Adipocyte (in vitro differentiated cells): ENCODE measurements at regions not wholly inside any gene's neighbourhood (a gene's known extent, or its start where the extent isn't known, plus 50 kb on each side); places are given as distances from the start of the nearest gene placed in this dataset.
A peak's percentile ranks its signal among the peaks of the same experiment; 100 is the strongest.
"Not testable (repeated sequence)": the region's sequence is repeated elsewhere in the genome, so short reads cannot be mapped to it uniquely, and the experiment has no call there.

Experiments used
- DNase-seq: peaks from one replicate; pipeline ENCODE4 v3.0.0-alpha.2; 2015; ENCODE audit warnings: low read depth
- H3K27me3 ChIP-seq: replicated peaks from 2 replicates; pipeline ENCODE4 v1.7.0; 2013; ENCODE audit warnings: mild to moderate bottlenecking, low read length, moderate library complexity; ENCODE audit not compliant: control insufficient read depth, insufficient read depth
- H3K36me3 ChIP-seq: 2 replicates; pipeline ENCODE4 v1.7.0; 2013; ENCODE audit warnings: low read length, mild to moderate bottlenecking, moderate library complexity; ENCODE audit not compliant: control insufficient read depth, insufficient read depth, severe bottlenecking
- H3K4me1 ChIP-seq: 2 replicates; pipeline ENCODE4 v1.7.0; 2013; ENCODE audit warnings: mild to moderate bottlenecking, low read length, moderate library complexity; ENCODE audit not compliant: control insufficient read depth, insufficient read depth
- H3K4me3 ChIP-seq: 2 replicates; pipeline ENCODE4 v1.7.0; 2013; ENCODE audit warnings: mild to moderate bottlenecking, low read length, moderate library complexity
- H3K9ac ChIP-seq: 2 replicates; pipeline ENCODE4 v1.7.0; 2013; ENCODE audit warnings: mild to moderate bottlenecking, low read length, moderate library complexity
- H3K9me3 ChIP-seq: 2 replicates; pipeline ENCODE4 v1.7.0; 2013; ENCODE audit warnings: mild to moderate bottlenecking, low read length, moderate library complexity; ENCODE audit not compliant: control insufficient read depth

DNA sequence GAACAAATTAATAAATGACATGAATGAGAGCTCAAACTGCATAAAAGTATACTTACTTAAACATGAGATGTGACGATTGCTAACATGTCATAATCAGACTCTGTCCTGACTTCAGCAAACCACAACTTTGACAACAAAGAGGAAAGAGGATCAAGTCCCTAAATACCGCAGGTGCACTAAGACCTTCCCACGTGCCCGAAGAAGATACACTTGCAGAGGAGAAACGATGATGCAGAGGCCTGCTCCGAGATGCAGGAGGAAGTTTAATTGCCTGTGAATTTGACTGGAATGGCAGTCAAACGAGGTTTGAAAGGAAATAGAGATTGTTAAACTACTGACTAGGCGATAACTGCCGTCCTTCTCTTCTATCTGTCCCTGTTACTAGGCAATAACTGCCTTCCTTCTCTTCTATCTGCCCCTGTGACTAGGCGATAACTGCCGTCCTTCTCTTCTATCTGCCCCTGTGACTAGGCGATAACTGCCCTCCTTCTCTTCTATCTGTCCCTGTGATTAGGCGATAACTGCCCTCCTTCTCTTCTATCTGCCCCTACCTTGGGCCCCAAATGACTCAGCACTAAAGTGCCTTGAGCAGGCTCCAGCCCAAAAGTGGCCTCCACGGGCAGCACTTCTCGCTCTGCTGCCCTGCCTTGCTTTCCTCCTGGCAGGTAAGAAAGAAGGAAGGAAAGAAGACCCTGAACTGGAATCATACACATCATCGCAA lies 2226.0 kb upstream of the DEFB115 start:
- H3K4me3 ChIP-seq, DNase-seq, H3K36me3 ChIP-seq, H3K9ac ChIP-seq, H3K9me3 ChIP-seq, H3K27me3 ChIP-seq, H3K4me1 ChIP-seq: not testable (repeated sequence)

DNA sequence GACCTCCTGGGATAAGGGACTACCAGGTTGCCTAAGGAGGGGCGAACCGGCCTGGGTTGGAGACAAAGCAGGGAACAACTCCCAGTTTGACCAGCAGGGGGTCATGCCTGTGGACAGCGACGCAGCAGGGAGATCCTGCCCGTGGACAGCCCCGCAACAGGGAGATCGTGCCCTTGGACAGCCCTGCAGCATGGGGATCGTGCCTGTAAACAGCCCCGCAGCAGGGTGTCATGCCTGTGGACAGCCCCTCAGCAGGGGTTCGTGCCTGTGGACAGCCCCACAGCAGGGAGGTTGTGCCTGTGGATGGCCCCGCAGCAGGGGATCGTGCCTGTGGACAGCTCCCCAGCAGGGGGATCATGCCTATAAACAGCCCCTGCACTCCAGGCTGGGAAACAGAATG lies 2213.2 kb upstream of the DEFB115 start:
- not testable (repeated sequence) for H3K9ac ChIP-seq, H3K4me1 ChIP-seq, DNase-seq, H3K36me3 ChIP-seq, H3K4me3 ChIP-seq, H3K27me3 ChIP-seq, H3K9me3 ChIP-seq

DNA sequence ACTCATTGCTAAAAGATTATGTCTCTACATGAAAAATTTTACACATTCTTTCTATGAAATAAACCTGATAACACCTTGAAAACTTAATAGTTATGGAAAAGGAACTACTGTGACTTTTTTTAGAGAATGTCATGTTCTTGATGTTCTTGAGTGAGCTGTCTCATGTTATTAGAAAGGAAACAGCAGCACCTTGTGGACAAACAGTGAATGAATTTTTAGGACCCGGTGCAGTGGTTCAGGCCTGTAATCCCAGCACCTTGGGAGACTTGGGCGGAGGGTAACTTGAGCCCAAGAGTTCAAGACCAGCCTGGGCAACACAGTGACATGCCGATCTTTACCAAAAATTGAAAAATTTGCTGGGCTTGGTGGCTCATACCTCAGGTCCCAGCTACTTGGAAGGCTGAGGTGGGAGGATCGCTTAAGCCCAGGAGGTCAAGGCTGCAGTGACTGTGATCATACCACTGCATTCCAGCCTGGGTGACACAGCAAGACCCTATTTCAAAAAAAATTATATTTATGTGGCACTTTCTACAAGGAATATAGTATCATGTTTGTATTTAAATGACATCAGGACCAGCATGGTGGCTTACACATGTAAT lies 2207.4 kb upstream of the DEFB115 start:
- not testable (repeated sequence) for H3K9me3 ChIP-seq, H3K9ac ChIP-seq, H3K4me1 ChIP-seq, H3K27me3 ChIP-seq, H3K4me3 ChIP-seq, H3K36me3 ChIP-seq
- DNase-seq = peak; percentile 33

DNA sequence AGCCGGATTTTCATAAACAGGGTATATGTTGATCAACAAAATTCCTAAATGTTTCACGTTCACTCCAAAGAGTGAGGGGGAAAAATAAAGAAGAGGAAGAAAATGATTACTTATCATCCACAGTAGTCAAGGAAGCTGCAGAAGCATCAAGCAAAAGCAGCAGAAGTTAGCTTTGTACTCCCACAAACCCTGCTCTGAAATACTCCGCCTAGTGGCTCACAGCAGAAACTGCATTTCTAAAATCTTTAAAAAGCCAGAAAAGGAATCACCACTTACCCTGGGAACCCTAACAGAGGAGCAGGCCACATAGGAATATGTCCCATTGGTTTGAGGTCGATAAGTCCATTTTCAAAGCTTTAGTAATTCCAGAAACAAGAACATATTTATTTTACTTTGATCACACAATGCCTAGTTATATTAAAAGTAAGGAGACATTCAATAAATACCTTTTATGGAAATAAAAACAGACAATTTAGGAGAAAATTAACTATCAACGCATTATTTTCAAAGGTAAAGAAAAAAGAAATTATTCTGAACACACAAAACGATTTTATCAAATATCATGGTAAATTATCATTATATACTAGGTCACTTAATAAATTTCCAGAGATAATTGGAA lies 2199.5 kb upstream of the DEFB115 start:
- H3K9me3 ChIP-seq, H3K9ac ChIP-seq, H3K36me3 ChIP-seq, H3K4me1 ChIP-seq, H3K4me3 ChIP-seq, H3K27me3 ChIP-seq: not testable (repeated sequence)
- DNase-seq = peak; percentile 18

GRCh38 chr20:29062451-29062850 lies 2195.0 kb upstream of the DEFB115 start:
- H3K9ac ChIP-seq, H3K4me3 ChIP-seq, H3K27me3 ChIP-seq, DNase-seq, H3K4me1 ChIP-seq, H3K36me3 ChIP-seq: not testable (repeated sequence)
- peaks cover 10% of the 10 kb centered on the region for H3K9me3 ChIP-seq

- not testable (repeated sequence) for H3K4me3 ChIP-seq, H3K36me3 ChIP-seq, H3K4me1 ChIP-seq, DNase-seq, H3K27me3 ChIP-seq, H3K9ac ChIP-seq
- H3K9me3 ChIP-seq = peaks cover 10% of the 10 kb centered on the region
Observed at GRCh38 chr20:29066341-29066740, 2191.1 kb upstream of the DEFB115 start.

- H3K27me3 ChIP-seq, H3K9me3 ChIP-seq, H3K9ac ChIP-seq, H3K4me1 ChIP-seq, H3K4me3 ChIP-seq, DNase-seq, H3K36me3 ChIP-seq: not testable (repeated sequence)
Observed at GRCh38 chr20:29073640-29074039, 2183.8 kb upstream of the DEFB115 start.

- Histone ChIP-seq H3K4me1 (no peaks in the 10 kb centered on the region), H3K36me3 (no peaks in the 10 kb centered on the region), H3K4me3 (peak overlapping the region; percentile 77), H3K9ac (peak overlapping the region; percentile 66), H3K9me3 (peaks cover 3% of the 10 kb centered on the region), H3K27me3 (no peaks in the 10 kb centered on the region)
- no peak for DNase-seq
Observed at GRCh38 chr20:29079769-29080690, 2177.4 kb upstream of the DEFB115 start.

GRCh38 chr20:29081712-29082111 lies 2175.8 kb upstream of the DEFB115 start:
- not testable (repeated sequence) for H3K4me1 ChIP-seq, H3K4me3 ChIP-seq, H3K36me3 ChIP-seq, DNase-seq, H3K9me3 ChIP-seq, H3K27me3 ChIP-seq, H3K9ac ChIP-seq

DNA sequence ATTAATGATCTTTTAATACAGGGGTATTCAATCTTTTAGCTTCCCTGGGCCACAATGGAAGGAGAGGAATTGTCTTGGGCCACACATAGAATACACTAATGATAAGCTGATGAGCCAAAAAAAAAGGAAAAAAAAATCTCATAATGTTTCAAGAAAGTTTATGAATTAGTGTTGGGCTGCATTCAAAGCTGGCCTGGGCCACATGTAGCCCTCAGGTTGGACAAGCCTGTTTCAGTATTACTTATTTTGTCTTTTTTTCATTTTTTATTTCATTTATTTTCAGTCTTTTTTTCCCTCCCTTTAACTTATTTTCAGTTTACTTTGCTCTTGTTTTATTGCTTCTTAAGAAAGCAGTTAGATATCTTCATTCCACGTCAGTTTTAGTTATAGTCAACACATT lies 2171.8 kb upstream of the DEFB115 start:
- peaks cover 5% of the 10 kb centered on the region for H3K9me3 ChIP-seq
- no peak for DNase-seq
- H3K9ac ChIP-seq = no peak overlapping the region
- H3K4me3 ChIP-seq = no peak overlapping the region
- H3K36me3 ChIP-seq = no peaks in the 10 kb centered on the region
- H3K27me3 ChIP-seq = no peaks in the 10 kb centered on the region
- no peaks in the 10 kb centered on the region for H3K4me1 ChIP-seq

GRCh38 chr20:29086145-29086718 lies 2171.2 kb upstream of the DEFB115 start:
- not testable (repeated sequence) for H3K9ac ChIP-seq, H3K4me3 ChIP-seq, H3K4me1 ChIP-seq, H3K36me3 ChIP-seq, H3K9me3 ChIP-seq, H3K27me3 ChIP-seq, DNase-seq
